ENCODE measurements at regions not wholly inside any gene's neighbourhood (a gene's known extent, or its start where the extent isn't known, plus 50 kb on each side); places are given as distances from the start of the nearest gene placed in this dataset.
"Not testable (repeated sequence)": the region's sequence is repeated elsewhere in the genome, so short reads cannot be mapped to it uniquely, and the experiment has no call there.

GRCh38 chr21:35559128-35559828, 501.0 kb downstream of the SETD4 start:
- no peak for DNase-seq

- DNase-seq: no peak
Measured at GRCh38 chr21:35556536-35556935, 503.8 kb downstream of the SETD4 start.

- DNase-seq: not testable (repeated sequence)
Measured at GRCh38 chr21:35552483-35552882, 503.4 kb upstream of the RUNX1 start.

- DNase-seq: no peak
Measured at GRCh38 chr21:35548904-35549615, 500.0 kb upstream of the RUNX1 start.

- no peak for DNase-seq
Measured at GRCh38 chr21:35547946-35548774, 499.1 kb upstream of the RUNX1 start.

GRCh38 chr21:35543746-35544145, 494.6 kb upstream of the RUNX1 start:
- no peak for DNase-seq

- no peak for DNase-seq
Measured at GRCh38 chr21:35540950-35541638, 492.0 kb upstream of the RUNX1 start.

GRCh38 chr21:35538386-35538785, 489.3 kb upstream of the RUNX1 start:
- no peak for DNase-seq

- DNase-seq: no peak
Measured at GRCh38 chr21:35537604-35538003, 488.5 kb upstream of the RUNX1 start.

- no peak for DNase-seq
Measured at GRCh38 chr21:35533893-35534292, 484.8 kb upstream of the RUNX1 start.

- no peak for DNase-seq
Measured at GRCh38 chr21:35530766-35531165, 481.7 kb upstream of the RUNX1 start.

- peak; percentile 16 to 22 for DNase-seq
Measured at GRCh38 chr21:35529171-35529863, 480.2 kb upstream of the RUNX1 start.

GRCh38 chr21:35528116-35529042, 479.3 kb upstream of the RUNX1 start:
- DNase-seq: peak; percentile 42 to 59

- no peak for DNase-seq
Measured at GRCh38 chr21:35527358-35527757, 478.3 kb upstream of the RUNX1 start.

GRCh38 chr21:35525443-35525842, 476.3 kb upstream of the RUNX1 start:
- DNase-seq: no peak

- DNase-seq: no peak
Measured at GRCh38 chr21:35521852-35522505, 472.9 kb upstream of the RUNX1 start.

GRCh38 chr21:35521293-35521692, 472.2 kb upstream of the RUNX1 start:
- no peak for DNase-seq

- no peak for DNase-seq
Measured at GRCh38 chr21:35520856-35521255, 471.8 kb upstream of the RUNX1 start.

- no peak for DNase-seq
Measured at GRCh38 chr21:35520302-35520701, 471.2 kb upstream of the RUNX1 start.

- no peak for DNase-seq
Measured at GRCh38 chr21:35517865-35518264, 468.8 kb upstream of the RUNX1 start.

GRCh38 chr21:35516292-35516691, 467.2 kb upstream of the RUNX1 start:
- not testable (repeated sequence) for DNase-seq

All from Kasumi-1 (cell line).